Left ventricle myocardium inferior (tissue), 1 donor: ENCODE measurements at regions not wholly inside any gene's neighbourhood (a gene's known extent, or its start where the extent isn't known, plus 50 kb on each side); places are given as distances from the start of the nearest gene placed in this dataset.
"Not testable (repeated sequence)": the region's sequence is repeated elsewhere in the genome, so short reads cannot be mapped to it uniquely, and the experiment has no call there.

Source experiments
- DNase-seq: peaks from one replicate; pipeline ENCODE4 v3.0.0-alpha.2; 2020
- H3K27ac ChIP-seq: fragments of 200-600 bp; replicated peaks from 2 replicates; pipeline ENCODE4 v1.8.0; 2021
- H3K27me3 ChIP-seq: fragments of 200-600 bp; 2 replicates; pipeline ENCODE4 v1.8.0; 2021; ENCODE audit warnings: low read depth
- H3K36me3 ChIP-seq: fragments of 200-600 bp; 2 replicates; pipeline ENCODE4 v1.8.0; 2021
- H3K4me1 ChIP-seq: fragments of 200-600 bp; 2 replicates; pipeline ENCODE4 v1.8.0; 2021
- H3K4me3 ChIP-seq: fragments of 200-600 bp; 2 replicates; pipeline ENCODE4 v1.8.0; 2021; ENCODE audit warnings: mild to moderate bottlenecking, moderate library complexity
- H3K9me3 ChIP-seq: fragments of 200-600 bp; replicated peaks from 2 replicates; pipeline ENCODE4 v1.8.0; 2021
- intact Hi-C: fragments of 100-400 bp; cut with micrococcal nuclease; formaldehyde crosslinking; loops from one replicate; pipeline ENCODE4 v1.11.0; 2022
- TF ChIP-seq, protein P1 (sequence below): fragments of 200-600 bp; IDR thresholded peaks from 2 replicates; pipeline ENCODE4 v1.8.0; 2021; ENCODE audit warnings: antibody characterized with exemption, mild to moderate bottlenecking, borderline replicate concordance
- donor health status: DM: no; HTN: yes; CAD: no; lungs with severe emphysema.

DNA sequence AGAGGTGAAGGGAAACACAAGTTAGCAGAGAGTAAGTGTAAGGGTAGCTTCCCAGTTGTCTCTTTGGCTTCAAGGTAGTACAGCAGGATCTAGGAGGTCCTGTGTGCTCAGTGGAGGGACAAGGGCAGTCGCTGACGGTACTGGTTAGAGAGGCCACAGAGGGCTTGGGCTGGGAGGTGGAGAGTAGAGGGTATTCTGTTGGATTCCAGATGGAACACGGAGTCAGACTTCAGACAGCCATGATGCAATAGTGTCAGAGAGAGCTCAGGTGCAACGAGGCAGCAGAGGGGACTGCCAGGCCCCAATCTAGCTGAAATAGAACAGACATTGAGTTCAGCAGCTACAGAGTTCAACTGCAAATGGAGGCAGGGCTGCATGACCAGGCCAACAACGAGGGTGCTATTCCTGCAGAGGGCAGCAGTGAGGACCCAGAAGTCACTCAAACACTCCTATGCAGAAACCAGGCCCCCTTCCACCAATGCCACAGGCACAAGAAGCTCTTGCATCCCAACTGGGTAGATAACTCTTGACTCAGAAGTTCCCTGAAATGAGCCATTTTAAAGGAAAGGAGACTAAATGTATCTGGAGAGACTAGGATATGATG is 325.0 kb upstream of the ESRRG start:
- H3K4me1 ChIP-seq: peaks cover 8% of the 10 kb centered on the region
- DNase-seq: no peak
- no peak overlapping the region for H3K4me3 ChIP-seq
- H3K36me3 ChIP-seq: no peaks in the 10 kb centered on the region
- TF ChIP-seq, protein P1, sequence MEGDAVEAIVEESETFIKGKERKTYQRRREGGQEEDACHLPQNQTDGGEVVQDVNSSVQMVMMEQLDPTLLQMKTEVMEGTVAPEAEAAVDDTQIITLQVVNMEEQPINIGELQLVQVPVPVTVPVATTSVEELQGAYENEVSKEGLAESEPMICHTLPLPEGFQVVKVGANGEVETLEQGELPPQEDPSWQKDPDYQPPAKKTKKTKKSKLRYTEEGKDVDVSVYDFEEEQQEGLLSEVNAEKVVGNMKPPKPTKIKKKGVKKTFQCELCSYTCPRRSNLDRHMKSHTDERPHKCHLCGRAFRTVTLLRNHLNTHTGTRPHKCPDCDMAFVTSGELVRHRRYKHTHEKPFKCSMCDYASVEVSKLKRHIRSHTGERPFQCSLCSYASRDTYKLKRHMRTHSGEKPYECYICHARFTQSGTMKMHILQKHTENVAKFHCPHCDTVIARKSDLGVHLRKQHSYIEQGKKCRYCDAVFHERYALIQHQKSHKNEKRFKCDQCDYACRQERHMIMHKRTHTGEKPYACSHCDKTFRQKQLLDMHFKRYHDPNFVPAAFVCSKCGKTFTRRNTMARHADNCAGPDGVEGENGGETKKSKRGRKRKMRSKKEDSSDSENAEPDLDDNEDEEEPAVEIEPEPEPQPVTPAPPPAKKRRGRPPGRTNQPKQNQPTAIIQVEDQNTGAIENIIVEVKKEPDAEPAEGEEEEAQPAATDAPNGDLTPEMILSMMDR: peak; percentile 9
- intact Hi-C loops: no loop called here
- H3K27ac ChIP-seq: no peak overlapping the region
- no peaks in the 10 kb centered on the region for H3K9me3 ChIP-seq
- no peaks in the 10 kb centered on the region for H3K27me3 ChIP-seq

DNA sequence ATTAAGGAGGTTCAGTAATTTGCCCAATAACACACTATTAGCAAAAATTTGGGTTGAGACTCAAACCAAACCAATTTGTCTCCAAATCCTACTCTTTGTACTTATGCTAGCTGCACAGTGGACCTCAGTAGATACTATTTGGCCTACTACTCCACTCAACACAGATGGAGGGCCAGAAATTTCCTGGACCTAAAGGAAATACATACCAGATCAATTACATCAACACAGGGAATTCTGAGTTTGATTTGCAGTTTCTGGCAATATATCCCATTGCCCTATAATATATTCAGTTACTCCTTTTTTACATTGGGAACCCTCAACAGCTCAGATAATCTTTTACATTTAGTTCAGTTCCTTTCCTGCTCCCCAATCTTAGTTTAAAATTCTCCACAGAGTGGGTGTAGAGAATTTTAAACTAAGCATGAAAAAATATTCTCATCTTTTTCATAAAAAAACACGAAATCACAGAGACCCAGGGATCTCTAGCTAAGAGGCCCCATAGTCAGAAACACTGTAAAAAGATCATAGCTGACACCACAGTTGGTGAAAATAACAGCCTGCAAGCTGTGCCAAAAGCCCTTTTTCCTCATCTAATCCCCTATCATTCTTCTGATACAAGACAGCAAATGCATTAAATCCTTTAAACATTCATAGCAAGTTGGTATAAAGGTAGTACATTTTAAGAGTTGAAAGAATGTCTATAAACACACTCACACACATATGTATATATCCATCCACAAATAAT is 317.7 kb upstream of the ESRRG start:
- TF ChIP-seq, protein P1: no peak

DNA sequence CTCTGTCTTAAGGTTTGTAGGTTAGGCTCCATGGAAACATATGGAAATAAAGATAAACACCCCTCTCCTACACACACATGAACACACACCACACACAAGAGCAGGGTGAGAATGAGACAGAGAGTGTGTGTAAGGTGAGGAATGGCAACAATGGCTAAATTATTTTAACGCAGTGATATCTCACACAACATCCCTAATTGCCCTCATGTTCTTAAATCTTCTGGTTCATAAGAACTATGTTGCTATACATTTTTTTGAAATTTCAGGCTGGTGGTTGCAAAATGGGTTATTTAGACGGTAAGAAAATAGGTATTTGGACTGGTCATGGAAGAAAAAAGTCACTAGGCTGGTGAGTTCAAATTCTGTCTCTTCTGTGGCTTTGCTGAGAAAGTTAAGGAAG is 316.7 kb upstream of the ESRRG start:
- TF ChIP-seq, protein P1: no peak

More for the DNA sequence above, 317.7 kb upstream of the ESRRG start:
- Histone ChIP-seq H3K27ac (no peak overlapping the region), H3K27me3 (no peaks in the 10 kb centered on the region), H3K36me3 (no peaks in the 10 kb centered on the region), H3K9me3 (peaks cover 19% of the 10 kb centered on the region), H3K4me3 (no peak overlapping the region), H3K4me1 (peaks cover 16% of the 10 kb centered on the region)
- intact Hi-C loops: no loop called here
- DNase-seq: no peak

DNA sequence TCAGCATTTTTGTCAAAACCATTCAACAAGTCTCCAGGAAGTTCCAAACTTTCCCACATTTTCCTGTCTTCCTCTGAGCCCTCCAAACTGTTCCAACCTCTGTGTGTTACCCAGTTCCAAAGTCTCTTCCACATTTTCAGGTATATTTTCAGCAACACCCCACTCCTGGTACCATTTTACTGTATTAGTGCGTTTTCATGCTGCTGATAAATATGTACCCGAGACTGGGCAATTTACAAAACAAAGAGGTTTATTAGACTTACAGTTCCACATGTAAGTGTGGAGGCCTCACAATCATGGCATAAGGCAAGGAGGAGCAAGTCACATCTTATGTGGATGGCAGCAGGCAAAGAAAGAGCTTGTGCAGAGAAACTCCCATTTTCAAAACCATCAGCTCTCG is 315.9 kb upstream of the ESRRG start:
- intact Hi-C loops, DNase-seq: not testable (repeated sequence)

More for the DNA sequence above, 316.7 kb upstream of the ESRRG start:
- no peak for DNase-seq
- Histone ChIP-seq H3K4me3 (no peak overlapping the region), H3K27ac (no peak overlapping the region), H3K4me1 (peaks cover 16% of the 10 kb centered on the region), H3K27me3 (no peaks in the 10 kb centered on the region), H3K36me3 (no peaks in the 10 kb centered on the region), H3K9me3 (peaks cover 19% of the 10 kb centered on the region)
- intact Hi-C loops: no loop called here

DNA sequence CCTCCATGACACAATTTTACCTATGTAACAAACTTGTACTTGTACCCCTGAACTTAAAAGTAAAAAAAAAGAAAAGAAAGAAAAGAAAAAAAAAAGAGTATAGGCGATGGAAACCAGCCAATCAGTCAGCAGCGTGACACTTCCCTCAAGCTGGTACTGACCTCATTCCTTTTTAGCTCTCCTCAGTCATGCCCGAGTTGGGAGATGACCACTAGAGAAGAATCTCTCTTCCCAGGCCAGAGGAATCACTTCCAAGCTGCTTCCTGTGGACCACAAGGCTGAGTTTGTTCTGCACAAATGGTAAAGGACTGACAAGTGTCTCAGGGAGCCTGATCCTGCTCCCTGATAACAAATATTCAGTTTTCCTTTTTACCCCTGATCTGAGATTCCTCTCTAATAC is 313.5 kb upstream of the ESRRG start:
- Histone ChIP-seq H3K36me3 (no peaks in the 10 kb centered on the region), H3K4me3 (no peak overlapping the region), H3K9me3 (peaks cover 19% of the 10 kb centered on the region), H3K4me1 (peaks cover 11% of the 10 kb centered on the region), H3K27me3 (no peaks in the 10 kb centered on the region), H3K27ac (no peak overlapping the region)
- TF ChIP-seq, protein P1: no peak
- no peak for DNase-seq
- intact Hi-C loops: no loop called here

More for the DNA sequence above, 315.9 kb upstream of the ESRRG start:
- not testable (repeated sequence) for H3K27me3 ChIP-seq, H3K27ac ChIP-seq, H3K36me3 ChIP-seq, H3K4me3 ChIP-seq
- Histone ChIP-seq H3K9me3 (peaks cover 19% of the 10 kb centered on the region), H3K4me1 (peaks cover 16% of the 10 kb centered on the region)
